ENCODE measurements at regions not wholly inside any gene's neighbourhood (a gene's known extent, or its start where the extent isn't known, plus 50 kb on each side); places are given as distances from the start of the nearest gene placed in this dataset.

GRCh38 chr9:82880336-82881050 is 182.4 kb downstream of the RASEF start:
- TF ChIP-seq POLR2AphosphoS5 (IDR thresholded peaks at IDR 0.05; ENCODE audit: low read depth, low read length): no peak
- TF ChIP-seq POLR2A (IDR thresholded peaks at IDR 0.05; ENCODE audit: low read depth, low read length): no peak
- TF ChIP-seq TAF1 (IDR thresholded peaks at IDR 0.05; ENCODE audit: low read depth, low read length): no peak
- no peak for TF ChIP-seq SPI1 (IDR thresholded peaks at IDR 0.05; ENCODE audit: low read depth, low read length)

All from GM12891 (cell line).